ENCODE measurements at regions not wholly inside any gene's neighbourhood (a gene's known extent, or its start where the extent isn't known, plus 50 kb on each side); places are given as distances from the start of the nearest gene placed in this dataset.

- DNase-seq, result no peak
Measured at GRCh38 chr2:18860179-18860578, 270.8 kb upstream of the NT5C1B start.

GRCh38 chr2:18856765-18857164, 267.4 kb upstream of the NT5C1B start:
- DNase-seq, result no peak

GRCh38 chr2:18855027-18855426, 265.7 kb upstream of the NT5C1B start:
- DNase-seq, result no peak

- no peak for DNase-seq
Measured at GRCh38 chr2:18849841-18850578, 260.6 kb upstream of the NT5C1B start.

- DNase-seq, result no peak
Measured at GRCh38 chr2:18848646-18849045, 259.3 kb upstream of the NT5C1B start.

GRCh38 chr2:18845854-18846445, 256.6 kb upstream of the NT5C1B start:
- DNase-seq, result no peak

GRCh38 chr2:18842836-18843235, 253.5 kb upstream of the NT5C1B start:
- no peak for DNase-seq

GRCh38 chr2:18841248-18842150, 252.1 kb upstream of the NT5C1B start:
- DNase-seq, result no peak

- no peak for DNase-seq
Measured at GRCh38 chr2:18837240-18837639, 247.9 kb upstream of the NT5C1B start.

GRCh38 chr2:18836436-18836835, 247.1 kb upstream of the NT5C1B start:
- no peak for DNase-seq

GRCh38 chr2:18835787-18836186, 246.4 kb upstream of the NT5C1B start:
- no peak for DNase-seq

- DNase-seq, result no peak
Measured at GRCh38 chr2:18834341-18834740, 245.0 kb upstream of the NT5C1B start.

- DNase-seq, result no peak
Measured at GRCh38 chr2:18833941-18834340, 244.6 kb upstream of the NT5C1B start.

GRCh38 chr2:18831916-18832510, 242.6 kb upstream of the NT5C1B start:
- DNase-seq, result no peak

GRCh38 chr2:18830962-18831361, 241.6 kb upstream of the NT5C1B start:
- no peak for DNase-seq

GRCh38 chr2:18829976-18830375, 240.6 kb upstream of the NT5C1B start:
- no peak for DNase-seq

- no peak for DNase-seq
Measured at GRCh38 chr2:18829251-18829902, 240.0 kb upstream of the NT5C1B start.

- no peak for DNase-seq
Measured at GRCh38 chr2:18828296-18828695, 238.9 kb upstream of the NT5C1B start.

GRCh38 chr2:18825838-18826237, 236.5 kb upstream of the NT5C1B start:
- DNase-seq, result no peak

- DNase-seq, result no peak
Measured at GRCh38 chr2:18824915-18825314, 235.5 kb upstream of the NT5C1B start.

- DNase-seq, result no peak
Measured at GRCh38 chr2:18824325-18824790, 235.0 kb upstream of the NT5C1B start.

- no peak for DNase-seq
Measured at GRCh38 chr2:18821431-18821830, 232.1 kb upstream of the NT5C1B start.

GRCh38 chr2:18820966-18821365, 231.6 kb upstream of the NT5C1B start:
- DNase-seq, result no peak
